ENCODE measurements at regions not wholly inside any gene's neighbourhood (a gene's known extent, or its start where the extent isn't known, plus 50 kb on each side); places are given as distances from the start of the nearest gene placed in this dataset.

DNA sequence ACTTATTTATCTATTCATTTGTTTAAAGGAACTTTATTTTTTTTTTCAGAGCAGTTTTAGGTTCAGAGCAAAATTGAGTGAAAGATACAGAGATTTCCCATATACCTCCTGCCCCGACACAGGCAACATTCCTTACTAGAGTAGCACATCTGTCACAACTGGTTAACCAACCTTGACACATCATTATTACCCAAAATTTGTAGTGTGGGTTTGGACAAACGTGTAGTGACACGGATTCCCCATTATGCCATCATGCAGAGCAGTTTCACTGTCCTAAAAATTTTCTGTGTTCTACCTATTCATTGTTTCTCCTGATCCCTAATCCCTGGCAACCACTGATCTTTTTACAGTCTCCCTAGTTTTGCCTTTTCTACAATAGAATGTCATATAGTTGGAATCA is 57.3 kb upstream of the LHFPL2 start:
- no peak for DNase-seq (ENCODE audit: low read depth)
- TF ChIP-seq, protein P1, sequence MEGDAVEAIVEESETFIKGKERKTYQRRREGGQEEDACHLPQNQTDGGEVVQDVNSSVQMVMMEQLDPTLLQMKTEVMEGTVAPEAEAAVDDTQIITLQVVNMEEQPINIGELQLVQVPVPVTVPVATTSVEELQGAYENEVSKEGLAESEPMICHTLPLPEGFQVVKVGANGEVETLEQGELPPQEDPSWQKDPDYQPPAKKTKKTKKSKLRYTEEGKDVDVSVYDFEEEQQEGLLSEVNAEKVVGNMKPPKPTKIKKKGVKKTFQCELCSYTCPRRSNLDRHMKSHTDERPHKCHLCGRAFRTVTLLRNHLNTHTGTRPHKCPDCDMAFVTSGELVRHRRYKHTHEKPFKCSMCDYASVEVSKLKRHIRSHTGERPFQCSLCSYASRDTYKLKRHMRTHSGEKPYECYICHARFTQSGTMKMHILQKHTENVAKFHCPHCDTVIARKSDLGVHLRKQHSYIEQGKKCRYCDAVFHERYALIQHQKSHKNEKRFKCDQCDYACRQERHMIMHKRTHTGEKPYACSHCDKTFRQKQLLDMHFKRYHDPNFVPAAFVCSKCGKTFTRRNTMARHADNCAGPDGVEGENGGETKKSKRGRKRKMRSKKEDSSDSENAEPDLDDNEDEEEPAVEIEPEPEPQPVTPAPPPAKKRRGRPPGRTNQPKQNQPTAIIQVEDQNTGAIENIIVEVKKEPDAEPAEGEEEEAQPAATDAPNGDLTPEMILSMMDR (IDR thresholded peaks at IDR 0.05; ENCODE audit: control insufficient read depth, extremely low read depth, insufficient read depth): no peak
- H3K4me3 ChIP-seq (ENCODE audit: low read depth, low read length): no peak overlapping the region

DNA sequence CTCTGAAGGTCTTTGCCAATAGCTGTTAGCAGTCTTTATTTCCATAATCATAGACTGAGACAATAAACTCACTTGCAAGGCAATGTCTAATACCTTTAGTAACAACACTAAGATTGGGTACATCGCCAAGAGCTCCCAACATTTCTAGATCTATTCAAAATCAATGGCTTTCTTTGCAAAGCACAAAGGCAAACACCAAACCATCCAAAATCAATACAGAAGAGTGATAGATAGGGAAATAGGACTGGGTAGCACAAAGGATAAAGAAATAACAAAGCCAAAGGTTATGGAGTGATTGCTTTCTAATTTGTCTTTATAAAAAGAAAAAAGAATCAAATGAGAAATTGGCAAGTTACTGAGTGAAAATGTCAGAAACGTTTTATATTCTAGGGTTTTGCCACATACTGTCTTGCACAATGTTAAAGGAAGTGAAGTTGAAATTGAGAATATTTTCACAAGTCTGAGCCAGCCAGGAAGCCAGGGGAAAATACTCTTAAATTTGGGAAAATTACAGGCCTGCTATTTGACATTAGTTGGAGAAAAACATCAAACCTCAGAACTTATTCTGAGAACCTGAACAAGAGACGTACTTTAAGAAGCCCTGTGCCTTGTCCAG is 53.3 kb upstream of the LHFPL2 start:
- no peak overlapping the region for H3K4me3 ChIP-seq (ENCODE audit: low read depth, low read length)
- TF ChIP-seq, protein P1 (IDR thresholded peaks at IDR 0.05; ENCODE audit: control insufficient read depth, extremely low read depth, insufficient read depth): no peak
- no peak for DNase-seq (ENCODE audit: low read depth)

DNA sequence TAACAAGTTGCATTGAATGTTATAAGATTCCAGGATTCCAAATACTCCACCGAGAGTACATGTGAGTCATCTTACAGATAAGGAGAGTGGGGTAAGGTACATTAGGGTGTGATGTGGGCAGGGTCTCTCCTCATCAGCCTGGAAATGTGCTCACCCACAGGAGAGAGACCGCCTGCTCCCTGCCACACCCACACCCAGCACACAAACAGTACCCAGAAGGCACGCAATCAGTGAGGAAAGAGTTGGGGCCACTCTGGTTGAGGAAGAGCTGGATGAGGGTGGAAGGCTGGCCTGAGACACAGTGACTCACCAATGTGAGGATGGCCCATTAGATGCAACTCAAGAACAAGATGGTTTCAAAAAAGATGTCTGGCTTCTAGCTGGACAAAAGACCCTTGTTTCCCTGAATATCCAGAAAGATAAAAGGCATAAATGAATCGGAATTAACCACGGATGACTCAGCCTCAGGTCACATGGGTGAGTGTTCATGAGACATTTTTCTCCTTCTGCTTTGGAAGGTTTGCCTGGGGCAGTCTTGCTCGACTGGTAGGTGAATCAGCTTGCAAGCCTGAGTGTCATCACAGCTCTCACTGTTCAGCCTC is 51.1 kb upstream of the LHFPL2 start:
- no peak for DNase-seq (ENCODE audit: low read depth)
- TF ChIP-seq, protein P1 (IDR thresholded peaks at IDR 0.05; ENCODE audit: control insufficient read depth, extremely low read depth, insufficient read depth): no peak
- H3K4me3 ChIP-seq (ENCODE audit: low read depth, low read length): no peak overlapping the region

DNA sequence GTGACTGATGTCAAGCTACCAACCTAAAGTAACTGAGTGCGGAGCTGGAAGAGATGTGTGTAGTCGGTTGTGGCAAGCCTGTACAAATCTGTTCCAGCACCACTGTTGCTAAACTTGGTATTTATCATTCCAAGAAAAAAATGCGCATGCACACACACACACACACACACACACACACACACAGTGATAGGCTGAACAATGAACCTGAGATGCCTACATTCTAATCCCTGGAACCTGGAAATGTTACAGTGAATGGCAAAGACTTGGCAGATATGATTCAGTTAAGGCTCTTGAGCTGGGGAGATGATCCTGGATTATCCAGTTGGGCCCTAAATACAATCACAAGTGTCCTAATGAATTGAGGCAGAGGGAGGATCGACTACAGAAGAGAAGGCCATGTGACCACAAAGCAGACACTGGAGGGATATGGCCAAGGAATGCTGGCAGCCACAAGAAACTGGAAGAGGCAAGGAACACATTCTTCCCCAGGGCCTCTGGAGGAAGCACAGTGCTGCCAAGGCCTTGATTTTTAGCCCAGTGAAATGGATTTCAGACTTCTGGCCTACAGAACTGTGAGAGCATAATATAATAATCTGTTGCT is 49.7 kb upstream of the LHFPL2 start:
- no peak for DNase-seq (ENCODE audit: low read depth)
- no peak overlapping the region for H3K4me3 ChIP-seq (ENCODE audit: low read depth, low read length)
- TF ChIP-seq, protein P1 (IDR thresholded peaks at IDR 0.05; ENCODE audit: control insufficient read depth, extremely low read depth, insufficient read depth): no peak
